A549 (cell line): ENCODE measurements at regions not wholly inside any gene's neighbourhood (a gene's known extent, or its start where the extent isn't known, plus 50 kb on each side); places are given as distances from the start of the nearest gene placed in this dataset.
"Not testable (repeated sequence)": the region's sequence is repeated elsewhere in the genome, so short reads cannot be mapped to it uniquely, and the experiment has no call there.

Experiments used
- ATAC-seq, 2 experiments: fragments of 200-7000 bp in 1 of 2; fragments of >200 bp in 1 of 2; cut with Nextera tagmentation in 1 of 2; cut with Tn5 transposase in 1 of 2; 3 replicates each; pipeline versions ENCODE4 v1.8.0 to v1.9.1; 2018 to 2020; ENCODE audit warnings: mild to moderate bottlenecking in 1 of 2, moderate library complexity in 1 of 2
- CTCF ChIA-PET: fragments of 300-600 bp; sonication (Branson Sonifier 250); formaldehyde crosslinking; extraction: SDS; loops from one replicate; lab custom pipeline; 2021; ENCODE audit warnings: antibody characterized with exemption, inconsistent platforms; lab: Yijun Ruan, JAX
- POLR2A ChIA-PET: fragments of 350-600 bp; formaldehyde crosslinking; extraction: SDS; loops from one replicate; lab custom pipeline; 2021; ENCODE audit warnings: antibody characterized with exemption, inconsistent platforms; lab: Yijun Ruan, JAX
- DNase-seq, 2 experiments: peaks; one replicate each; pipeline versions ENCODE4 v3.0.0 to v3.0.0-alpha.2; 2011 to 2016; ENCODE audit warnings: low read depth in 1 of 2, low spot score in 1 of 2
- FAIRE-seq: peaks from 2 replicates; lab custom pipeline; 2011; peaks lifted over from hg19 to GRCh38; lab: Jason Lieb, UNC
- H3K27ac ChIP-seq, 2 experiments: fragments of >200 bp; sonication (Bioruptor Twin); formaldehyde crosslinking; 3 replicates each; pipeline ENCODE4 v1.5.1; 2016 to 2017
- H3K4me1 ChIP-seq: fragments of >200 bp; sonication (Bioruptor Twin); formaldehyde crosslinking; 3 replicates; pipeline ENCODE4 v1.6.1; 2016
- H3K4me2 ChIP-seq: fragments of >200 bp; sonication (Bioruptor Twin); formaldehyde crosslinking; 3 replicates; pipeline ENCODE4 v1.6.1; 2016
- H3K4me3 ChIP-seq: fragments of >200 bp; sonication (Bioruptor Twin); formaldehyde crosslinking; 3 replicates; pipeline ENCODE4 v1.5.1; 2016
- H3K9me3 ChIP-seq: fragments of >200 bp; sonication (Bioruptor Twin); formaldehyde crosslinking; 3 replicates; pipeline ENCODE4 v1.6.1; 2016
- BHLHE40 ChIP-seq: IDR thresholded peaks from 2 replicates; pipeline ENCODE4 v1.6.1; 2012; ENCODE audit warnings: low read depth, low read length, inconsistent platforms
- CBX2 ChIP-seq: fragments of 200-600 bp; sonication (generic); IDR thresholded peaks from 2 replicates; pipeline ENCODE4 v1.6.1; 2016; ENCODE audit warnings: low read depth, mild to moderate bottlenecking, borderline replicate concordance
- CEBPB ChIP-seq, 2 experiments: fragments of >200 bp in 1 of 2; sonication (Bioruptor Twin) in 1 of 2; formaldehyde crosslinking in 1 of 2; IDR thresholded peaks; 2 replicates each; pipeline ENCODE4 v1.6.1; 2012 to 2016
- CHD4 ChIP-seq: fragments of 200-600 bp; sonication (generic); IDR thresholded peaks from 2 replicates; pipeline ENCODE4 v1.6.1; 2016; ENCODE audit warnings: antibody characterized with exemption, mild to moderate bottlenecking, borderline replicate concordance
- CTCF ChIP-seq: fragments of >200 bp; sonication (Bioruptor Twin); formaldehyde crosslinking; IDR thresholded peaks from 3 replicates; pipeline ENCODE4 v1.5.1; 2016
- EHF ChIP-seq: fragments of 250-450 bp; sonication (Bioruptor Pico); IDR thresholded peaks from 2 replicates; pipeline ENCODE4 v1.5.0; 2020; ENCODE audit warnings: mild to moderate bottlenecking
- EHMT2 ChIP-seq: fragments of 200-600 bp; sonication (generic); IDR thresholded peaks from 2 replicates; pipeline ENCODE4 v1.6.1; 2016; ENCODE audit warnings: antibody characterized with exemption, low read depth, mild to moderate bottlenecking, moderate library complexity
- ESRRA ChIP-seq: fragments of 150-350 bp; IDR thresholded peaks from 2 replicates; pipeline ENCODE4 v1.6.1; 2014; ENCODE audit warnings: mild to moderate bottlenecking, low read length, borderline replicate concordance
- FOSB ChIP-seq: fragments of 250-450 bp; sonication (Bioruptor Pico); IDR thresholded peaks from 2 replicates; pipeline ENCODE4 v1.5.0; 2020; ENCODE audit warnings: mild to moderate bottlenecking, moderate library complexity
- FOSL2 ChIP-seq, 2 experiments: fragments of 450-650 bp in 1 of 2; fragments of >200 bp in 1 of 2; sonication (Bioruptor Twin) in 1 of 2; formaldehyde crosslinking; IDR thresholded peaks; 2 replicates each; pipeline versions ENCODE4 v1.5.0 to v1.6.1; 2016 to 2020; ENCODE audit warnings: mild to moderate bottlenecking in 1 of 2, moderate library complexity in 1 of 2
- HEYL ChIP-seq: fragments of 250-450 bp; sonication (Bioruptor Pico); IDR thresholded peaks from 2 replicates; pipeline ENCODE4 v1.8.0; 2021; ENCODE audit warnings: mild to moderate bottlenecking, moderate library complexity
- HOXA7 ChIP-seq: fragments of 250-450 bp; sonication (Bioruptor Pico); IDR thresholded peaks from 2 replicates; pipeline ENCODE4 v1.5.0; 2020; ENCODE audit warnings: mild to moderate bottlenecking, moderate library complexity
- HOXB5 ChIP-seq: fragments of 250-450 bp; sonication (Bioruptor Pico); IDR thresholded peaks from 2 replicates; pipeline ENCODE4 v1.5.0; 2020; ENCODE audit warnings: mild to moderate bottlenecking, moderate library complexity
- JUN ChIP-seq, 2 experiments: fragments of >200 bp; sonication (Bioruptor Twin); formaldehyde crosslinking; IDR thresholded peaks; 2 replicates in 1 of 2; 3 replicates in 1 of 2; pipeline ENCODE4 v1.6.1; 2016 to 2017
- JUNB ChIP-seq: fragments of >200 bp; sonication (Bioruptor Twin); formaldehyde crosslinking; IDR thresholded peaks from 2 replicates; pipeline ENCODE4 v1.6.1; 2016
- KDM1A ChIP-seq: fragments of 200-600 bp; sonication (generic); IDR thresholded peaks from 2 replicates; pipeline ENCODE4 v1.6.1; 2016; ENCODE audit warnings: low read depth, mild to moderate bottlenecking
- KDM5A ChIP-seq: fragments of 200-600 bp; sonication (generic); IDR thresholded peaks from 2 replicates; pipeline ENCODE4 v1.6.1; 2016; ENCODE audit warnings: antibody characterized with exemption, mild to moderate bottlenecking
- MAZ ChIP-seq: fragments of 150-350 bp; IDR thresholded peaks from 2 replicates; pipeline ENCODE4 v1.6.1; 2014; ENCODE audit warnings: antibody characterized with exemption, low read depth, low read length, borderline replicate concordance
- NR3C1 ChIP-seq: fragments of >200 bp; sonication (Bioruptor Twin); formaldehyde crosslinking; IDR thresholded peaks from 3 replicates; pipeline ENCODE4 v1.6.1; 2017
- POLR2AphosphoS2 ChIP-seq: conservative IDR thresholded peaks from 2 replicates; pipeline ENCODE4 v1.6.1; 2012; ENCODE audit warnings: low read length, improper control_type of control experiment, inconsistent platforms
- RCOR1 ChIP-seq: fragments of 150-350 bp; IDR thresholded peaks from 2 replicates; pipeline ENCODE4 v1.6.1; 2014; ENCODE audit warnings: antibody characterized with exemption, low read length, low read depth
- REST ChIP-seq: fragments of 200-600 bp; sonication (generic); IDR thresholded peaks from 2 replicates; pipeline ENCODE4 v1.6.1; 2016; ENCODE audit warnings: antibody characterized with exemption, mild to moderate bottlenecking, moderate library complexity
- RFX5 ChIP-seq: fragments of 450-650 bp; IDR thresholded peaks from 2 replicates; pipeline ENCODE4 v1.7.1; 2014; ENCODE audit warnings: antibody characterized with exemption, mild to moderate bottlenecking, moderate library complexity
- SMC3 ChIP-seq: fragments of >200 bp; sonication (Bioruptor Twin); formaldehyde crosslinking; IDR thresholded peaks from 3 replicates; pipeline ENCODE4 v1.6.1; 2018; ENCODE audit warnings: inconsistent platforms
- ZNF302 ChIP-seq: fragments of 250-450 bp; sonication (Bioruptor Pico); IDR thresholded peaks from 2 replicates; pipeline ENCODE4 v1.9.0; 2021; ENCODE audit warnings: inconsistent platforms, mild to moderate bottlenecking, moderate library complexity
- WGBS: methylation state at CpG from one replicate; pipeline ENCODE4 v1.1.6; 2017; ENCODE audit errors: missing lambda C conversion rate; 5-methylcytosine and 5-hydroxymethylcytosine counted together
- TF ChIP-seq, protein P1 (sequence below): fragments of 250-450 bp; sonication (Bioruptor Pico); IDR thresholded peaks from 2 replicates; pipeline ENCODE4 v1.5.0; 2020; ENCODE audit warnings: low read depth, mild to moderate bottlenecking, moderate library complexity

- TF ChIP-seq FOSL2 (IDR thresholded peaks at IDR 0.05), result no peak
- TF ChIP-seq FOSL2 (CRISPR knock-in tag; IDR thresholded peaks at IDR 0.05), result no peak
- no peak for TF ChIP-seq KDM1A
These were observed 172.1 kb upstream of the HTR1E start (continued) for GRCh38 chr6:86765211-86765610.

DNA sequence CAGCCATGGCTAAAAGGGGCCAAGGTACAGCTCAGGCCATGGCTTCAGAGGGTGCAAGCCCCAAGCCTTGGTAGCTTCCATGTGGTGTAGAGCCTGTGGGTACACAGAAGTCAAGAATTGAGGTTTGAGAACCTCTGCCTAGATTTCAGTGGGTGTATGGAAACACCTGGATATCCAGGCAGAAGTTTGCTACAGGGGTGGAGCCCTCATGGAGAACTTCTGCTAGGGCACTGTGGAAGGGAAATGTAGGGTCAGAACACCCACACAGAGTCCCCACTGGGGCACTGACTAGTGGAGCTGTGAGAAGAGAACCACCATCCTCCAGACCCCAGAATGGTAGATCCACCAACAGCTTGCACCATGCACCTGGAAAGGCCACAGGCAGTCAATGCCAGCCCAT lies 177.4 kb upstream of the HTR1E start:
- ATAC-seq, H3K4me2 ChIP-seq, H3K4me3 ChIP-seq, H3K4me1 ChIP-seq, CTCF ChIA-PET, FAIRE-seq, H3K27ac ChIP-seq, H3K9me3 ChIP-seq, DNase-seq, POLR2A ChIA-PET: not testable (repeated sequence)

DNA sequence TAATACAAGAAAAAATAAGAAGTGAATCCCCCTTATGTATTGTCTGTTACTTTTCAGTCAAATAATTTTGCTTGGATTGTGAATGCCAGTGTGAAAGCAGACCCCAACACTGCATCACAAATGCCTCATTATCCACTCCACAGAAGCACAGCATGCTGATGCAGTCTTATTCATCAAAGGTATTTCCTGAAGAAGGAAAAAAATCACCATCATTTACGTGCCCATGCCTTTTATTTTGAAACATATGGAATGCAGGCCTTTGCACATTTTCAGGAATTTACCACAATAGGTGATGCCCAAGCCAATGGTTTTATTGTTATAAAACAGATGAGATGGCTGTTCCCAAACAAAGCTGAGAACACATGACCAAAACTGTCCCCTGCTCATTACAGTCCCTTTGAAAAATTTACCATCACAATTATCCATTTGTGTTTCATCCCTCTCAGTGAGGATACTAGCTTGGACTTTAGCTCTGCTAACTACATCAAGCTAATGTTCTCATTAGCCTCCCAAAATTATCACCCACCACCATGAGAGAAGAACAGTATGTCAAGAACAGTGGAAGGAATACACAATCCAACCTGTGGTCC lies 180.6 kb upstream of the HTR1E start:
- 9% methylated on average over 1 of the region's 1 CpG for WGBS
- FAIRE-seq, result no peak

GRCh38 chr6:86744048-86744447 lies 193.3 kb upstream of the HTR1E start:
- CTCF ChIA-PET, result no interaction called here
- no peaks in the 10 kb centered on the region for H3K4me1 ChIP-seq
- POLR2A ChIA-PET, result no interaction called here
- no peak overlapping the region for H3K4me2 ChIP-seq
- ATAC-seq (no peak), FAIRE-seq (no peak), DNase-seq (no peak)
- no peak overlapping the region for H3K27ac ChIP-seq
- 0% methylated on average over 1 of the region's 1 CpG for WGBS
- TF ChIP-seq CEBPB (IDR thresholded peaks at IDR 0.05), result no peak
- TF ChIP-seq RCOR1, result no peak
- no peak for TF ChIP-seq ESRRA
- TF ChIP-seq CTCF, result no peak
- TF ChIP-seq, protein P1, sequence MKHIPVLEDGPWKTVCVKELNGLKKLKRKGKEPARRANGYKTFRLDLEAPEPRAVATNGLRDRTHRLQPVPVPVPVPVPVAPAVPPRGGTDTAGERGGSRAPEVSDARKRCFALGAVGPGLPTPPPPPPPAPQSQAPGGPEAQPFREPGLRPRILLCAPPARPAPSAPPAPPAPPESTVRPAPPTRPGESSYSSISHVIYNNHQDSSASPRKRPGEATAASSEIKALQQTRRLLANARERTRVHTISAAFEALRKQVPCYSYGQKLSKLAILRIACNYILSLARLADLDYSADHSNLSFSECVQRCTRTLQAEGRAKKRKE (CRISPR knock-in tag), result no peak
- no peak for TF ChIP-seq JUN (IDR thresholded peaks at IDR 0.05)
- no peak for TF ChIP-seq HEYL (CRISPR knock-in tag)
- TF ChIP-seq FOSL2 (IDR thresholded peaks at IDR 0.05), result no peak
- no peak for TF ChIP-seq FOSL2 (CRISPR knock-in tag; IDR thresholded peaks at IDR 0.05)
- TF ChIP-seq CBX2, result no peak
- no peak for TF ChIP-seq CHD4
- no peaks in the 10 kb centered on the region for H3K9me3 ChIP-seq
- no peak overlapping the region for H3K4me3 ChIP-seq

More for the DNA sequence above, 180.6 kb upstream of the HTR1E start:
- no peak for DNase-seq
- H3K9me3 ChIP-seq, result no peaks in the 10 kb centered on the region
- no peak overlapping the region for H3K4me2 ChIP-seq
- H3K4me3 ChIP-seq, result no peak overlapping the region
- ChIA-PET POLR2A (no interaction called here), CTCF (no interaction called here)
- H3K27ac ChIP-seq, result no peak overlapping the region
- TF ChIP-seq FOSB (CRISPR knock-in tag) (no peak), JUNB (no peak), ZNF302 (no peak), POLR2AphosphoS2 (no peak), EHMT2 (no peak), EHF (no peak), SMC3 (no peak), RFX5 (no peak), HEYL (CRISPR knock-in tag) (no peak), HOXA7 (CRISPR knock-in tag) (no peak), KDM5A (no peak), BHLHE40 (no peak), RCOR1 (no peak), CHD4 (no peak), HOXB5 (CRISPR knock-in tag) (no peak), CEBPB (IDR thresholded peaks at IDR 0.05) (no peak), REST (no peak), NR3C1 (no peak), MAZ (no peak)
- no peaks in the 10 kb centered on the region for H3K4me1 ChIP-seq
- ATAC-seq, result no peak
